NT2/D1 (cell line): ENCODE measurements at regions not wholly inside any gene's neighbourhood (a gene's known extent, or its start where the extent isn't known, plus 50 kb on each side); places are given as distances from the start of the nearest gene placed in this dataset.

Experiments
- SUZ12 ChIP-seq: IDR thresholded peaks from 2 replicates; pipeline ENCODE4 v1.6.1; 2011; ENCODE audit not compliant: insufficient read length, insufficient read depth; ENCODE audit errors: extremely low read depth
- YY1 ChIP-seq: IDR thresholded peaks from 2 replicates; pipeline ENCODE4 v1.6.1; 2011; ENCODE audit not compliant: insufficient read length, insufficient read depth

DNA sequence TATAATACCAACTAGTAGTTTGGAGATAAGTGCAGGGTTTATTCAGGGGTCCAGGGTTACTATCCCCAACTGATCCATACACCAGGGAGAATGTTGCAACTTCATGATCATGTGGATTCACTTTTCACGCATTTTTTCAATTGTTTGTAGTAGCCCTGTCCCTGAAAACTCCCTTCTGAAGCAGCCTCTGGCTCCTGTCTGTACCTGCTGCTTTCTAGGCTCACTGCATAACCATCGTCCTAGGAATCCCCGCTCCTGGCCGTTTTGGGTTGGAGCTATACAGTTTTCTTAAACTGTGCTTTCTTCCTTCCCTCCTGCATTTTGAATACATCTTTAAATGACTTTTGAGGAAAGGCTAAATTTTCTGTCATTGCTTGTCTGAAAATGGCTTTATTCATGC lies 154.1 kb downstream of the SDHAF3 start:
- no peak for TF ChIP-seq YY1
- TF ChIP-seq SUZ12: no peak
